ENCODE measurements at regions not wholly inside any gene's neighbourhood (a gene's known extent, or its start where the extent isn't known, plus 50 kb on each side); places are given as distances from the start of the nearest gene placed in this dataset.

DNA sequence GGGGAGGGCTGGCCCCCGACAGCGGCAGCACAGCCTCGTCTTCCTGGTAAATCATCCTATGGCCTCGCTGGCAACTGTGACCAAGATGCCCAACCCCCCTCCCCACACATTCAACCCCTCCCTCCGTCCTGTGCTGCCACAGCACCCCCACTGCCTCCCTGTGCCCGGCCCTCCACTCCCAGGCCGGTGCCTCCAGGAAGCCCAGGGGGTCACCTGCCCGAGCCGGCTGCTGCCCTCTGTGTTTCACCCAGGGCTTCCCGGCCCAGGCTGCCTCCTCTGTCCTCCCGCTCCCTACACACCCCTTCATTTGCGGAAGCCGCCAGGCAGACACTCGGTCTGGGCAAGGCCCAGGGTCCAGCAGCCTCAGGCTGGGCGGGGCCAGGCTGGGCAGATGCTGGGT is 188.6 kb downstream of the RBFOX3 start:
- POLR2A ChIA-PET, result no interaction called here
- intact Hi-C loops (cut with micrococcal nuclease), result no loop called here

More for the DNA sequence above, 188.6 kb downstream of the RBFOX3 start:
- H3K4me1 ChIP-seq (ENCODE audit: control insufficient read depth in 1 of 2, insufficient read depth in 2 of 2, low read length in 2 of 2), result peaks cover 10 to 13% of the 10 kb centered on the region in 2 experiments
- H4K20me1 ChIP-seq (ENCODE audit: insufficient read depth), result no peaks in the 10 kb centered on the region
- H3K9me2 ChIP-seq (ENCODE audit: insufficient read depth), result no peaks in the 10 kb centered on the region
- ChIA-PET RAD21 (ENCODE audit: low non-redundant PET in 1 of 2, low total read pairs in 2 of 2, uncharacterized antibody in 2 of 2, unreplicated experiment in 2 of 2) (no interaction called here), CTCF (no interaction called here)
- no peak overlapping the region for H2AFZ ChIP-seq (ENCODE audit: low read depth, low read length, poor library complexity, severe bottlenecking)
- no peaks in the 10 kb centered on the region for H3K79me2 ChIP-seq (ENCODE audit: insufficient read depth, low read length)
- H3K9ac ChIP-seq (ENCODE audit: low read length), result no peak overlapping the region
- DNase-seq (ENCODE audit: low read depth, low spot score) (no peak), ATAC-seq (no peak)
- peaks cover 24% of the 10 kb centered on the region; the same call in 1 of the 2 replicates for H3K27me3 ChIP-seq (ENCODE audit: insufficient read depth, low read length)
- TF ChIP-seq EZH2 (IDR thresholded peaks at IDR 0.05) (no peak), ATF3 (IDR thresholded peaks at IDR 0.05) (no peak), EGR1 (IDR thresholded peaks at IDR 0.05; ENCODE audit: low read depth) (no peak), POLR2AphosphoS5 (IDR thresholded peaks at IDR 0.05; ENCODE audit: low read depth, low read length) (no peak), SP1 (IDR thresholded peaks at IDR 0.05; ENCODE audit: low read depth) (no peak), EZH2phosphoT487 (IDR thresholded peaks at IDR 0.05; ENCODE audit: borderline replicate concordance) (no peak), ZFX (IDR thresholded peaks at IDR 0.05) (no peak), FOSL1 (IDR thresholded peaks at IDR 0.05; ENCODE audit: low read depth) (no peak), JUND (IDR thresholded peaks at IDR 0.05) (no peak), YY1 (IDR thresholded peaks at IDR 0.05; ENCODE audit: extremely low read depth, insufficient replicate concordance, low read depth, low read length) (no peak), MAX (IDR thresholded peaks at IDR 0.05) (no peak), ZNF274 (IDR thresholded peaks at IDR 0.05; ENCODE audit: low read depth, low read length) (no peak), POLR2A (IDR thresholded peaks at IDR 0.05; ENCODE audit: borderline replicate concordance, extremely low read depth, insufficient read depth, insufficient read length) (no peak)
- TF ChIP-seq, protein P1, sequence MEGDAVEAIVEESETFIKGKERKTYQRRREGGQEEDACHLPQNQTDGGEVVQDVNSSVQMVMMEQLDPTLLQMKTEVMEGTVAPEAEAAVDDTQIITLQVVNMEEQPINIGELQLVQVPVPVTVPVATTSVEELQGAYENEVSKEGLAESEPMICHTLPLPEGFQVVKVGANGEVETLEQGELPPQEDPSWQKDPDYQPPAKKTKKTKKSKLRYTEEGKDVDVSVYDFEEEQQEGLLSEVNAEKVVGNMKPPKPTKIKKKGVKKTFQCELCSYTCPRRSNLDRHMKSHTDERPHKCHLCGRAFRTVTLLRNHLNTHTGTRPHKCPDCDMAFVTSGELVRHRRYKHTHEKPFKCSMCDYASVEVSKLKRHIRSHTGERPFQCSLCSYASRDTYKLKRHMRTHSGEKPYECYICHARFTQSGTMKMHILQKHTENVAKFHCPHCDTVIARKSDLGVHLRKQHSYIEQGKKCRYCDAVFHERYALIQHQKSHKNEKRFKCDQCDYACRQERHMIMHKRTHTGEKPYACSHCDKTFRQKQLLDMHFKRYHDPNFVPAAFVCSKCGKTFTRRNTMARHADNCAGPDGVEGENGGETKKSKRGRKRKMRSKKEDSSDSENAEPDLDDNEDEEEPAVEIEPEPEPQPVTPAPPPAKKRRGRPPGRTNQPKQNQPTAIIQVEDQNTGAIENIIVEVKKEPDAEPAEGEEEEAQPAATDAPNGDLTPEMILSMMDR (IDR thresholded peaks at IDR 0.05 in 2 of 3, conservative IDR thresholded peaks at IDR 0.05 in 1 of 3; ENCODE audit: borderline replicate concordance in 1 of 3, insufficient read depth in 1 of 3, low read depth in 2 of 3, low read length in 2 of 3), result no peak
- TF ChIP-seq, protein P2, sequence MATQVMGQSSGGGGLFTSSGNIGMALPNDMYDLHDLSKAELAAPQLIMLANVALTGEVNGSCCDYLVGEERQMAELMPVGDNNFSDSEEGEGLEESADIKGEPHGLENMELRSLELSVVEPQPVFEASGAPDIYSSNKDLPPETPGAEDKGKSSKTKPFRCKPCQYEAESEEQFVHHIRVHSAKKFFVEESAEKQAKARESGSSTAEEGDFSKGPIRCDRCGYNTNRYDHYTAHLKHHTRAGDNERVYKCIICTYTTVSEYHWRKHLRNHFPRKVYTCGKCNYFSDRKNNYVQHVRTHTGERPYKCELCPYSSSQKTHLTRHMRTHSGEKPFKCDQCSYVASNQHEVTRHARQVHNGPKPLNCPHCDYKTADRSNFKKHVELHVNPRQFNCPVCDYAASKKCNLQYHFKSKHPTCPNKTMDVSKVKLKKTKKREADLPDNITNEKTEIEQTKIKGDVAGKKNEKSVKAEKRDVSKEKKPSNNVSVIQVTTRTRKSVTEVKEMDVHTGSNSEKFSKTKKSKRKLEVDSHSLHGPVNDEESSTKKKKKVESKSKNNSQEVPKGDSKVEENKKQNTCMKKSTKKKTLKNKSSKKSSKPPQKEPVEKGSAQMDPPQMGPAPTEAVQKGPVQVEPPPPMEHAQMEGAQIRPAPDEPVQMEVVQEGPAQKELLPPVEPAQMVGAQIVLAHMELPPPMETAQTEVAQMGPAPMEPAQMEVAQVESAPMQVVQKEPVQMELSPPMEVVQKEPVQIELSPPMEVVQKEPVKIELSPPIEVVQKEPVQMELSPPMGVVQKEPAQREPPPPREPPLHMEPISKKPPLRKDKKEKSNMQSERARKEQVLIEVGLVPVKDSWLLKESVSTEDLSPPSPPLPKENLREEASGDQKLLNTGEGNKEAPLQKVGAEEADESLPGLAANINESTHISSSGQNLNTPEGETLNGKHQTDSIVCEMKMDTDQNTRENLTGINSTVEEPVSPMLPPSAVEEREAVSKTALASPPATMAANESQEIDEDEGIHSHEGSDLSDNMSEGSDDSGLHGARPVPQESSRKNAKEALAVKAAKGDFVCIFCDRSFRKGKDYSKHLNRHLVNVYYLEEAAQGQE (IDR thresholded peaks at IDR 0.05; ENCODE audit: low read depth), result no peak
- no peaks in the 10 kb centered on the region for H3K36me3 ChIP-seq (ENCODE audit: control insufficient read depth in 1 of 2, insufficient read depth in 2 of 2, low read length in 2 of 2)
- H3K9me3 ChIP-seq (ENCODE audit: control insufficient read depth in 1 of 2, insufficient read depth in 1 of 2, low read depth in 1 of 2, low read length in 2 of 2), result no peaks in the 10 kb centered on the region
- no TSS peak for BruUV-seq (replicated peaks)
- no peak overlapping the region for H3K4me2 ChIP-seq (ENCODE audit: low read length)
- H3K27ac ChIP-seq (ENCODE audit: low read depth, low read length), result no peak overlapping the region
- H3K4me3 ChIP-seq (replicated peaks in 1 of 2; ENCODE audit: low read depth in 1 of 2, low read length in 2 of 2), result no peak overlapping the region
